Head of caudate nucleus (tissue), 42 donors: ENCODE measurements at regions not wholly inside any gene's neighbourhood (a gene's known extent, or its start where the extent isn't known, plus 50 kb on each side); places are given as distances from the start of the nearest gene placed in this dataset.

Source experiments
- DNase-seq, 42 donors: peaks; one replicate each; pipeline versions ENCODE4 v3.0.0 to v3.0.0-alpha.2; 2020 to 2021; ENCODE audit warnings: mixed read lengths in 7 of 42
- intact Hi-C: fragments of 100-400 bp; cut with DNase I; formaldehyde crosslinking; loops from one replicate; pipeline ENCODE4 v1.15.0; 2022

- DNase-seq, result peak in 28 of 42 donors; percentile 9 to 65 (median 31)
- intact Hi-C loops, result no loop called here
Observed at GRCh38 chr14:24695265-24696241, 61.6 kb upstream of the GZMB start.

GRCh38 chr14:24694680-24695079, 60.7 kb upstream of the GZMB start:
- intact Hi-C loops, result no loop called here
- DNase-seq, result no peak

- no peak for DNase-seq
- intact Hi-C loops, result no loop called here
Observed at GRCh38 chr14:24693983-24694382, 60.0 kb upstream of the GZMB start.

GRCh38 chr14:24693353-24693737, 59.4 kb upstream of the GZMB start:
- no peak for DNase-seq
- intact Hi-C loops, result no loop called here

GRCh38 chr14:24692382-24693352, 58.7 kb upstream of the GZMB start:
- no peak for DNase-seq
- intact Hi-C loops, result no loop called here

GRCh38 chr14:24690492-24690891, 56.5 kb upstream of the GZMB start:
- DNase-seq, result no peak
- intact Hi-C loops, result no loop called here

GRCh38 chr14:24688030-24688658, 54.2 kb upstream of the GZMB start:
- intact Hi-C loops, result no loop called here
- no peak for DNase-seq
